ENCODE measurements at regions not wholly inside any gene's neighbourhood (a gene's known extent, or its start where the extent isn't known, plus 50 kb on each side); places are given as distances from the start of the nearest gene placed in this dataset.
"Not testable (repeated sequence)": the region's sequence is repeated elsewhere in the genome, so short reads cannot be mapped to it uniquely, and the experiment has no call there.

DNA sequence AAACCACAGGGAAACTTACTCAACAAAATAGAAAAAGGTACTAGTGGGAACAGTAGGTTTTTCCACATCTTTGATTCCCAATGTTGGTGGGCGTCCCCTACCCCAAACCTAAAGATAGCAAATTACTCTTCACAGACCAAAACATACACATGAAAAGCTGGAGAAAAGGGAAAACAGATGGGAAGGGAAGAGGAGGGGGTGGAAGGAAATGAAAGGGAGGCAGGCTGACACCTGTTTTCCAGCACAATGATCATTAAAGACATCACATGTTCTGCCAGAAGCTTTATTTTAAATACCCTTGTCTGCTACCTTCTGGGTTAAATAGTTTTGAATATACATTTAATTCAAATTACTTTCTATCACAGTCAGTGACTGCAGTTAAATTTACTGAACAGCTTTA lies 1617.9 kb upstream of the SEL1L start:
- no peak for DNase-seq

DNA sequence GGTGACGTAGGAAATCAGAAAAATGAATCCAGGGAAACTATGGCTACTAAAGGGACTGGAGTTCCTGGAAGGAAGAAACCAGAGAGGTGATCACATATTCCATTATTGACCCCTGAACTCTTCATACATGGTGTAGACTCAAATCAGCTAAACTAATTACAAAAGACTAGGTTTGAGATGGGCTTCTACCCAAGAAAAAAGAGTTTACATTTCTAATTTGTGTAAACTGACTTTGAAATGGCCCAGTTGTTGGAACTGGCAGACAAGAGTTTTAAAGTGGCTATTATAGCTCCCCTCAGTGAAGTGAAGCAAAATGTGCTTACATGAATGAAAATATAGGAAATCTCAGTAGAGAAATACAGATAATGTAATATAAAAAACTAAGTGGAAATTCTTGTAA lies 1619.4 kb upstream of the SEL1L start:
- no peak for DNase-seq

DNA sequence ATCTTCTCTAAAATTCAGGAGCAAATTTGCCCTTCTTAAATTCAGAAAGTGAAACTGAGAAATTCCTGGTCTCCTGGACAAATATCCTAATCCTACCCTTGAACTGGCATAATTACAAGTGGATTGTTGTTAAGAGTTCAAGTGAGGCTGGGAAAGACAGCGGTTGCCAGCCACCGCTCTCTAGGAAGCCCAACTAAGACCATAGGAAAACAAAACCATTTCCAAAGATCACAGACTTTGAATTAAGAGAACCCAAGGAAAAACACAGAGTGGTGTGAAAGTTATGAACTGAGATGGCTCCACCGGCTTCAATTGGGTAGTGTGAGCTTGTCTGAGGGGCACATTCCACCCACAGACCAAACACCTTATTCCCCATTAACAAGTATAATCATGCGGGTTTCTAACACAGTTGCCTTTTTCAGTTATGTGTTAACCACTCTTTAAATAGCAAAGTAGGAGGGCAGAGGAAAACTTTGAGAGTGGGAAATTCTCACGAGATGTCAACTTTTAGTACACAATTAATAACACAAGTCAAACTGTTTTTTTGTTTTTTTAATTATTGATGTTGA lies 1628.8 kb upstream of the SEL1L start:
- no peak for DNase-seq

DNA sequence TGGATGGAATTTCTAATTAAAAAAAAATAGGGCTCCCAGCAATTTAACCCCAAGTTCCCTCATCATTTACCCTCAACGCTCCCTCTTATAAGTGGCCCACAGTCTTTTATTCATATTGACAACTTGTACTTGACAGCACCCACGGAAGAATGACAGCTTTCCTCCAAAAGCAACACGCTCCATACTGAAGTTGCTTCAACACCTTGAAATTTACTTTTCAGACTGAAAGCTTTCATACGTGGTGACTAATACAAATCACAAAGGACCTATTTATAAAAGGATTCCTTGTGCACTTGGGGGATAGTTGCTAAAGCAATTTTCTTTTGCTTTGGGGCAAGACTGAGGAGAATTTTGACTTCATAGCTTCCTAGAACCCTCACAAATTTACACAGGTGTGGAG lies 1629.4 kb upstream of the SEL1L start:
- DNase-seq: no peak

DNA sequence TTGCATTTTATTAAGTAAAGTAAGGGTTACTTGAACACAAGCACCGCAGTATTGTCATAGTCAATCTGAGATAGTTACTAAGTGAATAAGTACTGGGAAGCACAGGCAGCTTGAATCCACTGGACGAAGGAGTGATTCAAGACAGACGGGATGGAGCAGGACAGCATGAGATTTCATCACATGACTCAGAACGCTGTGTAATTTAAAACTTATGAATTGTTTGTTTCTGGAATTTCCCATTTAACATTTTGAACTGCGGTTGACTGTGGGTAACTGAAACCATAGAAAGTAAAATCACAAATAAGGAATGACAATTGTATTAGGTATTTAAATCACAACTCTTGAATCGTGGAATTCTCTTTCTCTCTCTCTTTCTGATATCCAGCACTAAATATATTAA lies 1630.4 kb upstream of the SEL1L start:
- DNase-seq: no peak

DNA sequence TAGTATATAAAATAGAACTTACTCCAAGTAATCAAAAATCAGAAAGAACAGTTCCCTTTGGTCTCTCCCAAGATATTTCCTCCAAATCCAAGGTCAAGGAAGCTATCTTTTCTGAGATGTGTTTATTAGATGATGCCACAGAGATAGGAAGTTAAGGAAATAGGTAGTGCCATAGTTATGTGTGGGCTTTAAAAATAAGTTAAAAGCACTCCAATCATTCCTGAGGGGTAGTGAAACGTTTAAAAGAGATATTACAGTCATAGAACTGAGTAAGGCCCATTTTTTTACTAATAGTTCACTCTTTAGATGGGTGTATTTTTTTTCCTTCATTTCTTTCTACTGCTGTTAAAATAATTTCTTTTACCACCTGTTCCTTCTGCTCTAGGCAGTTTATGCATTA lies 1630.9 kb upstream of the SEL1L start:
- no peak for DNase-seq

DNA sequence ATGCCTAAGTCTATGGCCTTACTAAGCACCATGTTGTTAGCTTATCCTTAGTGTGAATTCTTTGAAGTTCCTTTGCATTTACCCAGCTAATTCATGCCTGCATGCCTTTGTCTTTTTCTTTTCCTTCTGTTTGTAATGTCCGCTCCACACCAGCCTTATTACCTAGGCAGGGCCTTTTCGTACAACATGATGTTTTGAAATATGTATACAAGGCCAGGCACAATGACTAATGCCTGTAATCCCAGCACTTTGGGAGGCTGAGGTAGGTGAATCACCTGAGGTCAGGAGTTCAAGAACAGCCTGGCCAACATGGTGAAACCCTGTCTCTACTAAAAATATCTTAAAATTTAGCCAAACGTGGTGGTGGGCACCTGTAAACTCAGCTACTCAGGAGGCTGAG lies 1636.5 kb upstream of the SEL1L start:
- DNase-seq: no peak

DNA sequence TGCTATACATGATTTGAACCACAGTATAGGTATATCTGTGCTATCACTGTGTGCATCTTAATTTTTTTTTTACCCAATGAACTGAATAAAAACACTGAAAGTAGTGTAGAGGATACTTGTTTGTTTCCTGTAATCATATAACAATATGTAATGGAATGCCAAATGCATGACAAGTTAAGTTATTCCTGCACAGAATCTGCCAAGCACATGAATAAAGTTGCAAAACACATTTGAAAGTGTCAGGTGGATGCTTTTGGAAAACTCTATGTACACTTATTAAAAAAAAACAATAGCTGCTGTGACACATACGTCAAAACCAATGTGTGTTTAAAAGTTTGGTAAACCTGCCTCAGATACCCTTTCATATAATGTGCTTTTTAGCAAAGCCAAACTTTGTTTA lies 1638.1 kb upstream of the SEL1L start:
- no peak for DNase-seq

DNA sequence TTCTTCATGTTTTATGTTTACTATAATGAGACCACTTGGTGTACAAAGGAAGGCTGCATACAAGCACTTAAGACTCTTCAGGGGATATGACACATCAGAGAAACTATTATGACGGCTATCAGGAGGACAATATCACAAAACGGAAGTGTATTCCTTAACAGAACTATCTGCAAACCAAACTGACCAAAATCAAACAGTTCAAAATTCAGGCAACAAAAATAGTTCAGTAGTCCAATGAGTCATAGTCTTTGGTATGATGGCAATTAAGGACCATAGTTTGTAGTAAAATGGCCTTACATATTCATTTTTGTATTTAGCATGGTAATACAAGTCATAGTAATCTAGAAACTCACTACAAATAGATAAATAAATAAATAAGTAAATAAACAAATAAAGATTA lies 1638.7 kb upstream of the SEL1L start:
- no peak for DNase-seq

DNA sequence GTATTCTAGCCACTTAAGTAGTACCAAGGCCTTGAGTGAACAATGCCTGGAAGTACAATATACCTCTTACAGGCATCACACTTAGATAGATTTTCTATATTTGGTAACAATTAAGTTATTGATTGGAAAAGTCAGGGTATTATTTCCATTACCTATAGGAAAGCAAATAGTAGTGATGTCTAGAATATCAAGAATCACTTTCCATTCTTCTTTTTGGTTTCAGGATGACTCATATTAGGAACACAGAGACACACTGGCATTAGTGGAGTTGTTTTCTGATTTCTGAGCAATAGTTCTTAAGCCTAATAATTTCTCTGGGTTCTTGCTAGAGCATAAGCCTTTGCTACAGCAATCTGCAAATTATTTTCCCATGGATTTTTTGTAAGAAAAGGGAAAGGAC lies 1640.0 kb upstream of the SEL1L start:
- DNase-seq: no peak

DNA sequence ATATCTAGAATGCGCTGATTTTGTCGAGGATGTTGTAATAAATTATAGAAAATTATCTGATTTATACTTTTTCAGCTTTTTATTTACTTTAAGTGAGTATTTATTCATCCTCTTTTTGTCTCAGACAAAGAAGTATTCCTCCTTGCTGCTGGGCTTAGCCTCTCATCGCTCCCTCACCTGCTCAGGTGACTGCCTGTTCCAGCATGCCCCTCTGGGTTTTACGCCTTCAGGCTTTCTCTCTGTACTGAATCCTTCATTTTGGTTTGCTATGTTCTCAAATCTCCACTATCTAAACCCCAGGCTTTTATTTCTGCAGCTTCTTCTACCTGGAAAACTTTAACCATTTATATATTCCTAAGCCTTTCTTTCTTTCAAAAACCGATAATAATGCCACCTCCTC lies 1650.9 kb upstream of the SEL1L start:
- no peak for DNase-seq

DNA sequence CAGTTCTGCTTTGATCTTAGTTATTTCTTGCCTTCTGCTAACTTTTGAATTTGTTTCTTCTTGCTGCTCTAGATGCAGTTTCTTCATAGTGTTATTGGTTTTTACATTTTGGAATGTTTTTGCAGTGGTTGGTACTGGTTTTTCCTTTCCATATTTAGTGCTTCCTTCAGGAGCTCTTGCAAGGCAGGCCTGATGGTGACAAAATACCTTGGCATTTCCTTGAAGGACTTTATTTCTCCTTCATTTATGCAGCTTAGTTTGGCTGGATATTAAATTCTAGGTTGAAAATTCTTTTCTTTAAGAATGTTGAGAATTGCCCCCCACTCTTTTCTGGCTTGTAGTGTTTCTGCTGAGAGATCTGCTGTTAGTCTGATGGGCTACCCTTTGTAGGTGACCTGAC lies 1654.7 kb upstream of the SEL1L start:
- DNase-seq: not testable (repeated sequence)

DNA sequence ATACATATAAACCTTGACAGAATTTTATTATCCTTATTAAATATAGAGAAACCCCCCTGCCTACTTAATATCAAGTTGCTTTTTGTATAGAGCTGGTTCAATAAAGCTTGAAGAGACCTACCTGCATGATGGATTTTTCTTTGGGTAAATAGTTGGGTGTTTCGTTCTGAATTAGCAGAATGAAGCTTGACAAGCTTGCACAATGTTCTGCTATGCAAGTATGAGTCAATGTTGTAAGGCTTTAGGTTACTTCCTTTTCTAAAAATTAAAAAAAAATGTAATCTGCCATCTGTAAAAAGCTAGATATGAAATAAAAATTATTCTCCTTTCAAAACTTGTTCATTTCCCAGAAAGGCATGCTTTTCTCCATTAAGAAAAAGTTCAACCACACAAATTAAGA lies 1662.6 kb upstream of the SEL1L start:
- DNase-seq: no peak

DNA sequence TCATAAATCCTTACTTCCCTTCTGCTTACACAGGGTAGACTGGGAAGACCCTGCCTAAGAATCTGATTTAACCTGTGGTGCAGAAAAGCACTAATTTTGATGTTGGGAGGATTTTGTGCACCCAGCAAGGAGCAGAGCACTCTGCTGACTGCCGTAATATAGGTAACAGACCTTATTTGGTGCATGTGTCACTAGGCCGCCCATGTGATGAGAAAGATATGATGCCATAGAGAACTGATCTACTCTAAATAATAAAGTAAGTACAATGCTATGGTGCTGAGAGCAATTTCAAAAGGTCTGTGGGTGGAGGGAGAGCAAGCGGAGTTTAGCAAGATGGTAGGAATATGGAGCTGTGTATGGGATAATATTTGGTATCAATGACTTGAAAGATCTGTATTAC lies 1663.6 kb upstream of the SEL1L start:
- no peak for DNase-seq

DNA sequence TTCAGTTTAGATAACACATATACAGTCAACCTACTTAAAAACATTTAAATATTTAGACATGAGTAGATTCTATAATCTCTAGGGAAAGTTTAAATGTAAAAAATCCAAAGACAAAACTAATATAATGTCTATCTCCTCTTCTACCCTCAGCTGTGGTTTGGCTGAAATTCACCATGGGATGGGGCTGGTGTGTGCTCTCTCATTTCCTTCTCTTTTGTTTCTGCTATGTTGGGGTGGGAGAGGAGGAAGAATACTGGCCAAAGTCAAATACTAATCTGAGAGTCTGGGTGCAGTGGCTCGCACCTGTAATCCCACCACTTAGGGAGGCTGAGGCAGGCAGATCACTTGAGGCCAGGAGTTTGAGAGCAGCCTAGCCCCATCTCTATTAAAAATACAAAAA lies 1673.9 kb upstream of the SEL1L start:
- no peak for DNase-seq

DNA sequence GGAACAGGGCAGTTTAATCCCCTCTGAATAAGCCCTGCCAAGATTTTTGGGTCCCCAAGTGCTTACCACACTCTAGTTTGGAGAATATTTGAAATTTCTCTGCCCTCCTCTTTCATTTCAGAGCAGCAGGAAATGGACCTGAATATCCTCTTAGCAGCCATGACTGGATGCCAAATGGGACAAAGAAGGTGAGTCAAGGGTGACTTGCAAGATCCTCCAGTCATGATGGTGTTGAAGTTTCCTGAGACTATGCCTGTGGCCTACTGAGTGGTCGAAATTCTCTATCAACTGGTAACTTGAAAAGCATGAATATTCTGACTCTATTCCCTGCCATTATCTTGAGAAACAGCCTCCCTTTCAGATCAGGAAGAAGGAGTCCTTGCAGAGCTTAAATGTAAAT lies 1674.7 kb upstream of the SEL1L start:
- DNase-seq: no peak

DNA sequence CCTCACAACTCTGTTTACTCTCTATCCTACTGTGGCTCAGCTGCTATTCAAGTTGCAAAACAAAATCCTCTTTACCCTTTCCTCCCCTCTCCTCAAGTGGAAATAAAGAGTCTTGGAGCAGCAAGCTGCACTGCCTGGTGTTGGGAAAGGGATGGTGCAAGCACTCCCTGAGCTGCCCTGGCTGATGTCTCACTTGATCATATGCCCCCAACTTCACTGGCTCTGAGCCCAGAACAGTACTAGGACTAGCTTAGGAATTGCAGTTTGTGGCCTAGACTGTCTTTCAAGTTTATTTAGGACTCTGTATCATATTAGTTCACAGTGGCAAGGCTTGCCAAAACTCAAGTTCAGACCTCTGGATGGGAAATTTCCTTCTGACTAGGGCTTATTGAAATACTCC lies 1683.8 kb upstream of the SEL1L start:
- no peak for DNase-seq

DNA sequence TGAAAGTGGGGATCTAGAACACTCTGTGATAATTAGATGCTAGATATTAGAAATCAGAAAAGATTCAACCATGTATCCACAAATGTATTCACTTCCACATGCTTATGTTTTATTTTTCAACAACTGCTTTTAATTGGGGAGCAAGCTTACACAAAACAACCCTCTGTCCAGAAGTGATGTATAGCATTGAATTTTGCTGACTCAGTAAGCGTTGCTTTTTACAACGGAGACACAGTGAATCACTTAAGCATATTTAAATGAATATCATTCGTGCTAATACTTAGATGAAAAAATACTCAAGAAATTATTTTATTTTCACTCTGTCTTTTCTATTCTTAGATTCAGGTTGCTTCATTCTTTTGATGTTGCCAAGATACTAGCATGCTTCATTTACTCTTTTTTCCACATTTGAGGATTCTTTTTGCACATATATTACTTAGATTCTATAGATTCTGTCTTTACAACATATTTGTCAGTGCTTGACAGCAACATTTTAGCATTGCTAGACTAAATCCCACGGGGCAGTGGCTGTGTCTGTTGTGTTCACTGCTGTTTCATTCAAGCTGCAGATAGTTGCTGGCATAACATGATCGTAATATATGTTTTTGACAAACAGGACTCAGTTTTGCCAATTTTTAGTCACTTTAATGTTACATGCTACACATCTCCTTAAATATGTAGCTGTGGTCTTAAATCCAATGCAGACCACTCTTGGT lies 1714.4 kb upstream of the SEL1L start:
- no peak for DNase-seq

DNA sequence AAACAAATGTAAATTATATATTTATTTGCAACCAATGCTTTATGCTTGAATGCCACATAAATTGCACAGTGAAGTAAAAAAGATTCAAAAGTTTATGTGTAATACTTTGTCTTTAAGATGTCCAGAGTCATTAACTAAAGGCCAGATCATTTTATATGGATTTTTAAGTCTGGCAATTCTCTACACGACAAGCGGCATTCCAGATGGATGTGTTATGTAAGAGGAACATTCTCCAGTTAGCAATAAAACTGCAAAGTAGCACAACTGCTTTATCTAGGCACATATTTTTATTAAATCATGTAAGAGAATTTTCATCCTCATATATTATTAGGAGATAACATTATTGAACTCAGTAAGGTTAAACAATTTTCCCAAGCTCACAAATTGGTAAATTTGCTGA lies 1717.7 kb upstream of the SEL1L start:
- no peak for DNase-seq

DNA sequence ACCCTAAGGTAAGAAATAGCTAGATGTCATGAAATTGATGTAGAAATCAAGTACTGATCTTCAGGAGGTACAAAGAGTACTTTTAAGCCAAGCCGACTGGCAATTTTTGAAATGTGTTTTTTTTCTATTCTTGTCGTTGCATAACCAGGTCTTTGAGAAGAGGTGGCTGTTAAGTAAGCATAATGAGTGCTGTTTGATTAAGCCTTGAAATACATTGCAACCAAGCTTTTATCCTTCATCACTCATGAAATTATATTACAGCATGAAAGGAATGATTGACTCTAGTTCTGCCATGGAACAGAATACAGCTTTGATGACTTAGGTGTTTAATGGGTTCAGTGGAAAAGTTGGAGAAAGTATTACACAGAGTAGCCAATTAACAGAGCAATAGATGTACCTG lies 1720.2 kb upstream of the SEL1L start:
- no peak for DNase-seq

DNA sequence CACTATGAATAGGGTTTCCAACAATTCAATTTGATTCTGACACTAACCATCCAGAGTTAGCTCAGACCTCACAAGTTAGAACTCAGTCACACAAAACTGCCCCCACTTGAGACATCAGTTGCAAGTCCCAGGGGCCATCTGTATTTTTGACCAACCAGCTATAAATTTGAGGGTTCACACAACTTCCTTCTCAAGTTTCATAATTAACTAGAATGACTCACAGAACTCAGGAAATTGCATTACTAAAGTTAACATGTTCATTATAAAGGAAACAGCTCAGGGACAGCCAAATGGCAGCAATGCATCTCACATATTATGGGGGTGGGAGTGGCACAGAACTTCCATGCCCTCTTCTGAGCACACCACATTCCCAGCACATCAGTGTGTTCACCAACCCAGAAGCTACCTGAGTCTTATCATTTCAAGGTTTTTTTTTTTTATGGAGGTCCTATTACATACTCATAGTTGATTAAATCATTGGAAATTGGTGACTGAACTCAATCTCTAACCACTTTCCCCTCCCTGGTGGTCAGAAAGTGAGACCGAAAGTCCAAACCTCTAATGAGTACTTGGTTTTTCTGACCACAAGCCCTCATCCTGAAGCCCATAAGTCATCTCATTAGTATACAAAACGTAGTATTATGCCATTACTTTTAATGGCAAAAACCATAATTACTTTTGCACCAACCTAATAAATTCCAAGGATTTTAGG lies 1721.5 kb upstream of the SEL1L start:
- DNase-seq: no peak

DNA sequence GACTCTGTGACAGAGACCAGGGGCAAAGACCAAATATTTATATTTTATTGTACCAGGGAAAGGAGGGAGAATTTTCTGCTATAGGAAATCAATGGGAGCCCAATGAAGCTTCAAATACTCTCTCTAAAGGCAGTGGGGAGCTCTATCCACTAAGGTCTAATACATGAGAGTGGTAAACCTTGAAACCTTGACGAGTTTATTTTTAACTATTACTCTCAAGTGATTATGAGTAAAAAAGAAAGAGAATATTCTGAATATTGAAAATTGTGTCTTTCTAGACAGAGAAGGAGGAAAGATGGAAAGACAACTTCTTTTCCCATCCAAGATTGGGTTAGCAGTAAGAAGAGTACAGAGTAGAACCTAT lies 1722.1 kb upstream of the SEL1L start:
- DNase-seq: no peak

DNA sequence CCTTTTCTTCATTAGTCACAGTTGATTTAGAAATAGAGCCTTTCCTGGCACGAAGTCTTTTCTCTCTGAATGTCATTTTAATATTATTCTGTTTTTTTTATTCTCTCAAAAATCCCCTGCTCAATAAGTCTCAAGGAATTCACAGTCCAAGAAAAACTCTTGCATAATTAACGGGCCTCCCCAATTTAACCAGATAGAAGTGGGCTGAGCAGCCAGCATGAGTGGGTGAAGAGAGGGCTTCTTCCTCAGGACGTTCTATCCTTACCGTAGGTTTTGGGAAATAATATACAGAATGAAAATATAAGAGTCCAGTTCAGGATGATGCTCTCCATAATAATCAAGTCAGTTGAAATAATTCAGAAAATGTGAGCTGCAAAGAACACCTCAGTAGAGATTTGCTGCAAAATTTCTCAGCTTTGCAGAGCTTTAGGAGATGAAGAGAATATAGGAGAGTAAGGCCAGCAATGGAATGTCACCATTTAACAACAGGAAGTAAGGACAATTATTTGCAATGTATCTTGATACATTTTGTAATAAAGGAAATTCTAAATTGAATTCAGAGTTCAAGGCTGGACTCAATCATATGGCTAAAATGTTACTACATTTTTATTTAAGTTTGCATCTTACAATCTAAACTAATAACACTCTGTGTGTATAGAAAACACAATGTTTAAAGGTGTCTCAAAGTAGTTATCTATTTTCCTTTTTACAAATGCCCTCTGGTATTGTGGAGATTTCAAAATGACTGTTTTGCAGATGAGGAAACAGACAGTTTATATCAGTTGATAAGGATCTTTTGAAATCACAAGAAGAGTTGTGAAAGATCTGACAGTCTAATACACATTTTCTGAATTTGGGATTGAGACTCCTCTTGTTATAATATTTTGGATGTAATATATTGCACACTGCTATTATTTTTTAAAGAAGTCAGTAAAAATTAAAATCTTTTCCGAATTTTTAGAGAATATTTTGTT lies 1724.1 kb upstream of the SEL1L start:
- no peak for DNase-seq

DNA sequence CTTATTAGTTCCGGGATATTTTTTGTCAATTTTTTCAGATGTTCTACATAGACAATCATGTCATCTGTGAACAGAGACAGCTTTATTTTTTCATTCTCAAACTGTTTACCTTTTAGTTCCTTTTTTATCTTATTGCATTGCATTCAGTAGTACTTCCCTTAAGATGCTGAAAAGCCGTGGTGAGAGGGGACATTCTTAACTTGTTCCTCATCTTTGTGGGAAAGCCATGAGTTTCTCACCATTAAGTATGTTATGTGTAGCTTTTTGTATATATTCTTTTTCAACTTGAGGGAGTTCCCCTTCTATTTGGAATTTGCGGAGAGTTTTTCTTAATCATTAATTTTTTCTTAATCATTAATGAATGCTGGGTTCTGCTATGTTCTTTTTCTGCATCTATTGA lies 1727.1 kb upstream of the SEL1L start:
- no peak for DNase-seq

All from activated effector memory CD4-positive, alpha-beta T cell treated with anti-CD3 and anti-CD28 coated beads, Interleukin-2, amount 50 U/mL, for 16 hours (primary cell).